IMR-90 (cell line): ENCODE measurements at regions not wholly inside any gene's neighbourhood (a gene's known extent, or its start where the extent isn't known, plus 50 kb on each side); places are given as distances from the start of the nearest gene placed in this dataset.

ENCODE experiments used
- CHD1 ChIP-seq: IDR thresholded peaks from 2 replicates; pipeline ENCODE4 v1.6.1; 2012; ENCODE audit warnings: low read depth, low read length, improper control_type of control experiment
- POLR2A ChIP-seq: IDR thresholded peaks from 2 replicates; pipeline ENCODE4 v1.6.1; 2012; ENCODE audit warnings: mild to moderate bottlenecking, low read depth, low read length
- RFX5 ChIP-seq: IDR thresholded peaks from 2 replicates; pipeline ENCODE4 v1.8.0; 2012; ENCODE audit warnings: low read depth, mild to moderate bottlenecking, low read length, moderate library complexity
- TF ChIP-seq, protein P1 (sequence below): conservative IDR thresholded peaks from 2 replicates; pipeline ENCODE4 v1.5.1; 2012; ENCODE audit warnings: mild to moderate bottlenecking, low read depth, low read length, improper control_type of control experiment
- TF ChIP-seq, protein P2 (sequence below): fragments of 150-350 bp; IDR thresholded peaks from 2 replicates; pipeline ENCODE4 v1.6.1; 2017; ENCODE audit warnings: mild to moderate bottlenecking, antibody characterized with exemption, low read length, low read depth

- TF ChIP-seq RFX5, result no peak
- no peak for TF ChIP-seq POLR2A
- TF ChIP-seq, protein P1, sequence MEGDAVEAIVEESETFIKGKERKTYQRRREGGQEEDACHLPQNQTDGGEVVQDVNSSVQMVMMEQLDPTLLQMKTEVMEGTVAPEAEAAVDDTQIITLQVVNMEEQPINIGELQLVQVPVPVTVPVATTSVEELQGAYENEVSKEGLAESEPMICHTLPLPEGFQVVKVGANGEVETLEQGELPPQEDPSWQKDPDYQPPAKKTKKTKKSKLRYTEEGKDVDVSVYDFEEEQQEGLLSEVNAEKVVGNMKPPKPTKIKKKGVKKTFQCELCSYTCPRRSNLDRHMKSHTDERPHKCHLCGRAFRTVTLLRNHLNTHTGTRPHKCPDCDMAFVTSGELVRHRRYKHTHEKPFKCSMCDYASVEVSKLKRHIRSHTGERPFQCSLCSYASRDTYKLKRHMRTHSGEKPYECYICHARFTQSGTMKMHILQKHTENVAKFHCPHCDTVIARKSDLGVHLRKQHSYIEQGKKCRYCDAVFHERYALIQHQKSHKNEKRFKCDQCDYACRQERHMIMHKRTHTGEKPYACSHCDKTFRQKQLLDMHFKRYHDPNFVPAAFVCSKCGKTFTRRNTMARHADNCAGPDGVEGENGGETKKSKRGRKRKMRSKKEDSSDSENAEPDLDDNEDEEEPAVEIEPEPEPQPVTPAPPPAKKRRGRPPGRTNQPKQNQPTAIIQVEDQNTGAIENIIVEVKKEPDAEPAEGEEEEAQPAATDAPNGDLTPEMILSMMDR, result no peak
- TF ChIP-seq, protein P2, sequence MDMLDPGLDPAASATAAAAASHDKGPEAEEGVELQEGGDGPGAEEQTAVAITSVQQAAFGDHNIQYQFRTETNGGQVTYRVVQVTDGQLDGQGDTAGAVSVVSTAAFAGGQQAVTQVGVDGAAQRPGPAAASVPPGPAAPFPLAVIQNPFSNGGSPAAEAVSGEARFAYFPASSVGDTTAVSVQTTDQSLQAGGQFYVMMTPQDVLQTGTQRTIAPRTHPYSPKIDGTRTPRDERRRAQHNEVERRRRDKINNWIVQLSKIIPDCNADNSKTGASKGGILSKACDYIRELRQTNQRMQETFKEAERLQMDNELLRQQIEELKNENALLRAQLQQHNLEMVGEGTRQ, result no peak
- no peak for TF ChIP-seq CHD1
Measured at GRCh38 chr10:118967160-118967559, 62.4 kb upstream of the NANOS1 start.
